GM12874 (cell line): ENCODE measurements at regions not wholly inside any gene's neighbourhood (a gene's known extent, or its start where the extent isn't known, plus 50 kb on each side); places are given as distances from the start of the nearest gene placed in this dataset.

ENCODE experiments used
- TF ChIP-seq, protein P1 (sequence below): IDR thresholded peaks from 2 replicates; pipeline ENCODE4 v1.5.1; 2011; ENCODE audit warnings: low read depth, mild to moderate bottlenecking, control low read depth, low read length, moderate library complexity; ENCODE audit not compliant: insufficient read depth

DNA sequence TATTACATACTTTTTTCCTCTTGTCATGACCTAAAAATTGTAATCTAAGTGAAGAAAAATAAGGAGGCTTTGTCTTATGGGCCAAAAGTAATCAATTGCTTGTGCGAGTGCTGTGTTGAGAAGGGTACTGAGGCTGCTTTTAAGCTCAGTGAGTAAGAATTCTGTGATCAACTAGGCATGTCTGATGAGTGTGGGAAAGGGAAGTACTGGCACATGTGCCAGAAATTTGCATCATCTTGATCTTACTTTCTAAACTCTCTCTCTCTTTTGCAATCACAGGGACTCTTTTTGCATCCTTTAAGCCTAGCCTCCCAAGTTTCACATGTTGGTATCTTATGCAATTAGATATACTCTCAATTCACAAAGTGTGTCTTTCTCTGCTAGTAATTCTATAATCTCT is 329.9 kb downstream of the KIF4B start:
- TF ChIP-seq, protein P1, sequence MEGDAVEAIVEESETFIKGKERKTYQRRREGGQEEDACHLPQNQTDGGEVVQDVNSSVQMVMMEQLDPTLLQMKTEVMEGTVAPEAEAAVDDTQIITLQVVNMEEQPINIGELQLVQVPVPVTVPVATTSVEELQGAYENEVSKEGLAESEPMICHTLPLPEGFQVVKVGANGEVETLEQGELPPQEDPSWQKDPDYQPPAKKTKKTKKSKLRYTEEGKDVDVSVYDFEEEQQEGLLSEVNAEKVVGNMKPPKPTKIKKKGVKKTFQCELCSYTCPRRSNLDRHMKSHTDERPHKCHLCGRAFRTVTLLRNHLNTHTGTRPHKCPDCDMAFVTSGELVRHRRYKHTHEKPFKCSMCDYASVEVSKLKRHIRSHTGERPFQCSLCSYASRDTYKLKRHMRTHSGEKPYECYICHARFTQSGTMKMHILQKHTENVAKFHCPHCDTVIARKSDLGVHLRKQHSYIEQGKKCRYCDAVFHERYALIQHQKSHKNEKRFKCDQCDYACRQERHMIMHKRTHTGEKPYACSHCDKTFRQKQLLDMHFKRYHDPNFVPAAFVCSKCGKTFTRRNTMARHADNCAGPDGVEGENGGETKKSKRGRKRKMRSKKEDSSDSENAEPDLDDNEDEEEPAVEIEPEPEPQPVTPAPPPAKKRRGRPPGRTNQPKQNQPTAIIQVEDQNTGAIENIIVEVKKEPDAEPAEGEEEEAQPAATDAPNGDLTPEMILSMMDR = no peak

DNA sequence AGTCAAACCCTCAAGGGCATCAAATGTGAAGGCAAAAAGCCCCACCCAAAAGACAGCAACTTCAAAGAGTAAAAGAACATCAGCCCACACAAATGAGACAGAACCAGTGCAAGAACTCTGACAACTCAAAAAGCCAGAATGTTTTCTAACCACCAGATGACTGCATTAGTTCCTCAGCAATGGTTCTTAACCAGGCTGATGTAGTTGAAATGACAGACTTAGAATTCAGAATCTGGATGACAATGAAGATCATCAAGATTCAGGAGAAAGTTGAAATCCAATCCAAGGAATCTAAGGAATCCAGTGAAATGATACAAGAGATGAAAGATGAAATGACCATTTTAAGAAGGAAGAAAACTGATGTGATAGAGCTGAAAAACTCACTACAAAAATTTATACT is 339.7 kb downstream of the KIF4B start:
- TF ChIP-seq, protein P1 = no peak

DNA sequence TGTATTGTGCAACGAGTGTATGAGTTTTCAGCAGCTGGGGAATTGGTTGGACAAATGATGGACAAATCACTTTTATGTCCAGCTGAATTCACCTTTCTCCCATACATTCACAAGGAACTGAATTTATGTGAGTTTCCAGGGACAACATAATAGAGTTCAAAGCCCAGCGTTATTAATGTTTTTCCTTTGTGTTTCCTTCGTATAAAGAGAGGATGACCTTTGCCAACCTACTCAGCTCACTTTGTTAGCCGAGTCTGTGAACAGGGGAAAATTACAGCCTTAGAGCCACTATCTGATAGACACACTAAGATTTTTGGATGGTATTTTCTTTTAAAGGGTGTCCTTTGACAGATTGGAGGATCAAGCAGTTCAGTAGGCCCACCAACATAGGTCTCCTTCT is 352.5 kb downstream of the KIF4B start:
- TF ChIP-seq, protein P1 = no peak

DNA sequence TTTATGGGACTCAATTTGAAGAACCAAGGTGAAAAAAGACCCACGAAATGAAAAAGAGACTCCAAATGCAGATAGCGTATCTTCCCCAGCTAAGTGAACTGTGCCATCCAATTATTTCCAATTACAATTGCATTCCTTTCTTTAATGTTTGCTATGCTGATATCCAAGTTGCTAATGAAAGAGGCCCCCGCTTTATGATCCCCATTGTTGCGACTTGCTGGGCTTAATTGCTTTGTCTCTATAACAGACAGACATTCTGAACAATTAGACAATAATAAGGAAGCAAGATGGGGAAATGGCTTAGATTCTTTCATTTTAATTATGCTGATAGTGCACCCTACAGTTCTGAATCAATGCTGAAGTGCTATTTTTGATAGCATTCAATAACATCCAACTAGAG is 354.3 kb downstream of the KIF4B start:
- TF ChIP-seq, protein P1 = no peak

DNA sequence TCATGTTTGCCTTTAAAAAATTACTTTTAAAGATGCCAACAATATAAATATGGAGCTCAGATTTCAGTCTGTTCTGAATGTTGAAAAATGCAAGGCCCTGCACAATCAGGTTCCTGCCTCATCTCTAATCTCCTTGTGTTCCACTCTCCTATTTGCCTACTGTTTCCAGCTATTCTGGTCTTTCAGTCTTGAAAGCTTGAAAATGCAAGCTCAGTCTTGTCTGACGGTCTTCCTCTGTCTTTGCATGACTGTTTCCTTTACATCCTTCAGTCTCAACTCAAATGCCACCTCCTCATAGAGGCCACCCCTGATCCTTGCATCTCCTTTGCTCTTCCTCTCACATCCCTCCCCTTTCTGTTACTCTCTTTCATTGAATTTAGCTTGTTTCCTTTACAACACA is 354.9 kb downstream of the KIF4B start:
- TF ChIP-seq, protein P1 = no peak

DNA sequence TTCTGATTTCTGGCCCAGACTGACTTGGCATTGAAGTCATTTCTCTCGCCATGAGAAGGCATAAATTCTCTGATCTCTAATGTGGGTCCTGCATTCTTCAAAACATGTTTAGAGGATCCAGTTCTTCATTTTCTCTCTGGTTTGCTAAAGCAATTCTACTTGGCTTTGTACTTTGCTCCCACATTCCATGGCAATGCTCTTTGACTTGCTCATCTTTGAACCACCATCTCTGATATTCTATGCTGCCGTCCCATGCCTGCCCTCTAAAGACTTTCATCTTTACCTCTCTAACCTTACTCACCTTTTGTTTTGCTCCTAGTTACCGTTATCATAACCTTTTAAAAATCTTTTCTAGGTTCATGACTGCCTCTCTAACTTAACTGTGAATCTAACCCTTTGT is 366.9 kb downstream of the KIF4B start:
- TF ChIP-seq, protein P1 = no peak

DNA sequence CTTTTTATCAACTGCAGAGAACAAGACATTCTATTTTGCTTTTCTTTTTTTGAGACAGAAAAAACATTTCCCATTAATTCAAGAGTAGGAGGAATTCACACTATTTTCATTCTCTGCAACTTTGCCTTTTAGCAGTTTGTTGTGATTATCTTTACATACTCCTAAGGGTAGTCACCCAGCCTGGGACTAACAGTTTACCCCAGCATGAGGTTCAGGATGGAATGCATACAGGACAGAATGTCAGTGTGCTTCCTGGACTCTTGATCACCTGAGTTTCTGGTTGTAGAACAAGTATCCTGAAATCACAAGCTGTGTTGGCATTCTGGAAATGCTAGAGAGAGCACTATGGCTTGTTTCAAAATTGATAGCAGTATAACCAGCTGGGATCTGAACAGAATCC is 368.1 kb downstream of the KIF4B start:
- TF ChIP-seq, protein P1 = no peak

DNA sequence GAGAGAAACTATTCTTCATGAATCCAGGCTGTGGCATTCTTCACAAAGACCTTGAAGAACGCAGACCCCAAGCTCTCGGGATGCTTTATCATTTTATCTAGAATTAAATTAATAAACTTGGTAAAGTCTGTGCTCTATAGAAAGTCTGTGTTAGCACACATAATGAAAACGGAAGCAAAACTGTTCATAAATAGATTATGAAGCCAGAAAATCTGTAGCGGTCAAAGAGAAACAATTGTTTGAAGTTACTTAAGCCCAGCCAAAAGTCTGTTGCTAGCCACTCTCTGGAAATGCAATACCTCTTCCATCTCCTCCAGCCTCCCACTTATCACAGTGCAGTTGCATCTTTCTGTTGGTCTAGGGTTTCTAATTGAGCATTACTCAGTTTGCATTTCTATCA is 375.9 kb downstream of the KIF4B start:
- TF ChIP-seq, protein P1 = no peak
